ENCODE measurements at regions not wholly inside any gene's neighbourhood (a gene's known extent, or its start where the extent isn't known, plus 50 kb on each side); places are given as distances from the start of the nearest gene placed in this dataset.

- H3K4me1 ChIP-seq (replicated peaks in 1 of 4; ENCODE audit: control insufficient read depth in 3 of 4, insufficient read depth in 4 of 4, low read length in 3 of 4): no peaks in the 10 kb centered on the region
- 0 out of 2 replicates have a peak, but pooled peaks cover 1% of the 10 kb centered on the region for H3K23me2 ChIP-seq (ENCODE audit: low read depth, low read length)
- POLR2A ChIA-PET (ENCODE audit: partially characterized antibody): no interaction called here
- CTCF ChIA-PET (ENCODE audit: partially characterized antibody): interaction anchor here (0.8 kb wide), 1 partner anchor 12 kb away, joined by 3 read pairs; no protein-coding TSS in a partner anchor
- 88% methylated on average over 1 of the region's 2 CpGs; no CpG with 5 or more reads in 1 of the 2 experiments for WGBS, 2 experiments (ENCODE audit: extremely low coverage in 1 of 2, insufficient coverage in 1 of 2, insufficient read length in 1 of 2, insufficient replicate concordance in 2 of 2, low coverage in 1 of 2, low lambda C conversion rate in 2 of 2, missing lambda C conversion rate in 1 of 2)
- no peak overlapping the region for H3K14ac ChIP-seq (ENCODE audit: insufficient read length)
- H3K23ac ChIP-seq (ENCODE audit: insufficient read length): no peak overlapping the region
- no peaks in the 10 kb centered on the region for H3K27me3 ChIP-seq (replicated peaks in 1 of 4; ENCODE audit: control insufficient read depth in 3 of 4, extremely low read depth in 1 of 4, insufficient read depth in 3 of 4, low read length in 3 of 4)
- H2AK5ac ChIP-seq (ENCODE audit: low read depth, low read length): no peak overlapping the region
- H3K79me1 ChIP-seq (ENCODE audit: low read depth, low read length): no peaks in the 10 kb centered on the region
- H4K20me1 ChIP-seq (replicated peaks in 1 of 2; ENCODE audit: control insufficient read depth in 1 of 2, insufficient read depth in 2 of 2, low read length in 2 of 2): no peaks in the 10 kb centered on the region
- H2BK20ac ChIP-seq (ENCODE audit: low read length): no peak overlapping the region
- H3K56ac ChIP-seq (replicated peaks; ENCODE audit: insufficient read length, low read depth, low read length): no peak overlapping the region
- DNase-seq (ENCODE audit: low read depth in 1 of 2, low spot score in 2 of 2) (no peak), FAIRE-seq (no peak)
- H3K9ac ChIP-seq (replicated peaks in 1 of 4; ENCODE audit: extremely low read depth in 1 of 4, low read depth in 3 of 4, low read length in 3 of 4): no peak overlapping the region
- no peak overlapping the region for H2BK12ac ChIP-seq (ENCODE audit: low read depth, low read length)
- no peaks in the 10 kb centered on the region for H3K79me2 ChIP-seq (ENCODE audit: control insufficient read depth in 1 of 2, insufficient read depth in 2 of 2, low read length in 2 of 2)
- H2AFZ ChIP-seq (ENCODE audit: low read length): no peak overlapping the region
- H3K36me3 ChIP-seq (ENCODE audit: control insufficient read depth in 2 of 4, insufficient read depth in 4 of 4, low read length in 3 of 4): no peaks in the 10 kb centered on the region
- no peak overlapping the region for H4K8ac ChIP-seq (ENCODE audit: extremely low read depth, insufficient read depth, low read length)
- H3K4me3 ChIP-seq (ENCODE audit: extremely low read depth in 1 of 4, insufficient read depth in 2 of 4, low read depth in 3 of 4, low read length in 4 of 4): no peak overlapping the region
- no peaks in the 10 kb centered on the region for H3K9me3 ChIP-seq (ENCODE audit: insufficient read depth in 2 of 2, low read depth in 1 of 2, low read length in 1 of 2)
- no peak overlapping the region for H3K4ac ChIP-seq (replicated peaks; ENCODE audit: insufficient read length, low read depth, low read length)
- H2BK120ac ChIP-seq (replicated peaks; ENCODE audit: low read depth, low read length): no peak overlapping the region
- H3K27ac ChIP-seq (ENCODE audit: low read depth, low read length): no peak overlapping the region
- H3K4me2 ChIP-seq (ENCODE audit: insufficient read depth in 1 of 2, low read depth in 2 of 2, low read length in 2 of 2): no peak overlapping the region
- H2BK15ac ChIP-seq (ENCODE audit: low read length): no peak overlapping the region
- H3K18ac ChIP-seq (ENCODE audit: extremely low read depth, low read length): no peak overlapping the region
- H2BK5ac ChIP-seq (ENCODE audit: low read depth, low read length): no peak overlapping the region
- no peak overlapping the region for H4K91ac ChIP-seq (replicated peaks; ENCODE audit: insufficient read length, low read length)
- no peak overlapping the region for H4K5ac ChIP-seq (ENCODE audit: insufficient read length, low read depth, low read length)
- TF ChIP-seq NRF1 (IDR thresholded peaks at IDR 0.05; ENCODE audit: low read depth, low read length) (no peak), BACH1 (IDR thresholded peaks at IDR 0.05; ENCODE audit: low read length) (no peak), SP2 (IDR thresholded peaks at IDR 0.05; ENCODE audit: low read length) (no peak)
Measured at GRCh38 chr6:97658090-97658489, 375.1 kb upstream of the MMS22L start.
